GM10248 (cell line): ENCODE measurements at regions not wholly inside any gene's neighbourhood (a gene's known extent, or its start where the extent isn't known, plus 50 kb on each side); places are given as distances from the start of the nearest gene placed in this dataset.

ENCODE experiments used
- CTCF ChIA-PET: fragments of 300-600 bp; sonication (Branson Sonifier 250); formaldehyde crosslinking; extraction: SDS; loops from one replicate; lab custom pipeline; 2021; ENCODE audit warnings: antibody characterized with exemption; lab: Yijun Ruan, JAX
- POLR2A ChIA-PET: fragments of 350-650 bp; sonication (Branson Sonifier 250); formaldehyde crosslinking; extraction: SDS; loops from one replicate; lab custom pipeline; 2020; ENCODE audit warnings: antibody characterized with exemption; lab: Yijun Ruan, JAX
- DNase-seq: peaks from one replicate; pipeline ENCODE4 v3.0.0; 2012; ENCODE audit errors: extremely low spot score
- TF ChIP-seq, protein P1 (sequence below): IDR thresholded peaks from 2 replicates; pipeline ENCODE4 v1.5.1; 2012; ENCODE audit warnings: mild to moderate bottlenecking, low read depth; ENCODE audit errors: extremely low read depth, missing control alignments, control extremely low read depth

DNA sequence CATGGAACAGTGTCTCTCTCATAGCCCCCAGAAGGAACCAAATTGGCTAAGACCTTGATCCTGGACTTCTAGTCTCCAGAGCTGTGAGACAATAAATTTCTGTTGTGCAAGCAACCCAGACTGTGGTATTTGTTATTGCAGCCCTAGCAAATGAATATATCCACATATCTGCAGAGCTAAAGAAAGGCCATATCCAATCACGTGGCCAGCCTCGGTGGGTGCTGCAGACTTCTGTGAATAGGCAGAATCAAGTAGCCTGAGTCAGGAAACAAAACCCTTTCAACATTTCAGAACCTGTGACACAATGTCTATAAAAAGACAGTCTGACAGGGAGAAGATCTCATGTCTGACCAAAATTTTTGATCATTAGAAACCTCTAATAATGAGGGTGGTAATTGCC lies 71.0 kb upstream of the CPM start:
- no peak for DNase-seq
- ChIA-PET POLR2A (no interaction called here), CTCF (interaction anchor here (0.9 kb wide), 1 partner anchor 12 kb away, joined by 3 read pairs; no protein-coding TSS in a partner anchor)

DNA sequence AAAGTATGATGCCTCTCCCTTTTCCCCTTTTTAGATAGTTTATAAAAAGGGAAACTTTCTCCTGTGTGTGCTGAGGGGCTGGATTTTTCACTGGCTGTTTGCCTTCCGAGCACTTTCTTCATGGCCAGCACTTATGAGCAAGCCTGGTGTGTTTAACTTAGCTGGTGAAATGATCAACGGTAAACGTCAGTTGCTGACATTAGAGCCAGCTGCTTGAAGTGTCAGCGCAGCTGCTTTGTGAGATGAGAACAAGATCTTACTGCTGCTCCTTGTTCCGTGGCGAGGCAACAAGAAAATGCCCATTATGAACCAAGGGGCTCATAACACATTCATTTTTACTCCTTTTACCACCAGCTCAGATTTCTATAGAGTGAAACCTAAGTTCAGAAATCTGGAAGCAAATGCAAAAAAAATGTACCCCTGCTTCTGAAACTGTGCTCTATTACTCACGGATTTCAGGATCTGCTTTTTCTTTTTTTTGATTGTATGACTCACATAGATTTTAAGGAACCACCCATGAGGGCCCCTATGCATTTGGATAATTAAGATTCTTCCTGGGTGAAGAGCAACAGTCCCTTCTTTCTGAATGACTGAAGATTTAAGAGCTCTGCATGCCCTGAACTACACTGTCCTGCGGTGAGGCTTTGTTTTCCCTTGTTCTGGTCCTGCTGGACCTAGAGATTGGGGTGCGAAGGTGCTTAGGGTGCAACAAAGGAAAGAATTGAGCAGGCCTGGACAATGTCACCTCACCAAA lies 74.3 kb upstream of the CPM start:
- ChIA-PET CTCF (interaction anchor here (0.7 to 1.2 kb wide), 2 partner anchors 18 to 24 kb away, joined by 3 to 4 read pairs; no protein-coding TSS in a partner anchor), POLR2A (no interaction called here)
- no peak for DNase-seq
- TF ChIP-seq, protein P1, sequence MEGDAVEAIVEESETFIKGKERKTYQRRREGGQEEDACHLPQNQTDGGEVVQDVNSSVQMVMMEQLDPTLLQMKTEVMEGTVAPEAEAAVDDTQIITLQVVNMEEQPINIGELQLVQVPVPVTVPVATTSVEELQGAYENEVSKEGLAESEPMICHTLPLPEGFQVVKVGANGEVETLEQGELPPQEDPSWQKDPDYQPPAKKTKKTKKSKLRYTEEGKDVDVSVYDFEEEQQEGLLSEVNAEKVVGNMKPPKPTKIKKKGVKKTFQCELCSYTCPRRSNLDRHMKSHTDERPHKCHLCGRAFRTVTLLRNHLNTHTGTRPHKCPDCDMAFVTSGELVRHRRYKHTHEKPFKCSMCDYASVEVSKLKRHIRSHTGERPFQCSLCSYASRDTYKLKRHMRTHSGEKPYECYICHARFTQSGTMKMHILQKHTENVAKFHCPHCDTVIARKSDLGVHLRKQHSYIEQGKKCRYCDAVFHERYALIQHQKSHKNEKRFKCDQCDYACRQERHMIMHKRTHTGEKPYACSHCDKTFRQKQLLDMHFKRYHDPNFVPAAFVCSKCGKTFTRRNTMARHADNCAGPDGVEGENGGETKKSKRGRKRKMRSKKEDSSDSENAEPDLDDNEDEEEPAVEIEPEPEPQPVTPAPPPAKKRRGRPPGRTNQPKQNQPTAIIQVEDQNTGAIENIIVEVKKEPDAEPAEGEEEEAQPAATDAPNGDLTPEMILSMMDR, result no peak

More for the DNA sequence above, 71.0 kb upstream of the CPM start:
- TF ChIP-seq, protein P1, result no peak

DNA sequence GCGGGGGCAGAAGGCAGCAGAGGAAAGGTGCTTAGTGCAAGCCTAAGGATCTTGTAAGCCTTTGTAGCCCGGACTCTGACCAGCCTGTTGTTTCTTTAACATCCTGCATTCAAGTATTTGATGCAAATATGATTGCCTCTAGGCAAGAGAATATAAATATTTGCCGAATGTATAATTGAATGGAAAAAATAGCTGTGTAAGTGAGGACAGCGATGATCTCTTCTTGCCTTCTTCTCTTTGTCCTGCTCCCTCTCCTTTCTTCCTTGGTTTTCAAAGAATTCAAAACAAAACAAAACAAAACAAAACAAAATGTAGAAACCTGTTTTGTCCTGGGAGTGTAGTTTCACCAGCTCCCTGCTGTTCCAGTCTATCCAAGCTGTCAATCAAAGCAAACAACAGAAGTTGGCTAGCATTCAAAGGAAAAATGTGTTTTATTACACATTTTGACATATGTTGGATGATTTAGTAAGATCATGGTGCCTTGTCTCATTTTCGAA lies 74.9 kb upstream of the CPM start:
- ChIA-PET CTCF (no interaction called here), POLR2A (no interaction called here)
- DNase-seq, result no peak
- TF ChIP-seq, protein P1, result no peak

DNA sequence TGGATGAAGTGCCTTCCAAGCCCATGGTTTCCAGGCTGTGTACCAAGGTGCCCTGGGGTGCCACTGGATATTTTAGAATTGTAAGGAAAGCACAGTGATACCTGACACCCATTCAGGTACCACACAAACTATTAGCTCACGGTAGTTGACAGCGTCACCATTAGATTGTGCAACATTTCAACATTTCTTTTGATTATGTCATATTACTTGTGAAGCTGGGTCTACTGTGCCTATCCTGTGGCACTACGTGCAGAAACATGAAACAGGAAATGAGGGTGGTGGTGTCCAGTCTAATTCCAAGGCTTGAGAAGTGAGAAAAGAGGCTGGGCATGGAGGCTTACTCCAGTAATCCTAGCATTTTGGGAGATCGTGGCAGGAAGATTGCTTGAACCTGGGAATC lies 75.5 kb upstream of the CPM start:
- ChIA-PET POLR2A (no interaction called here), CTCF (interaction anchor here (1.2 kb wide), 1 partner anchor 29 kb away, joined by 3 read pairs; no protein-coding TSS in a partner anchor)
- DNase-seq, result no peak
- TF ChIP-seq, protein P1, result no peak

DNA sequence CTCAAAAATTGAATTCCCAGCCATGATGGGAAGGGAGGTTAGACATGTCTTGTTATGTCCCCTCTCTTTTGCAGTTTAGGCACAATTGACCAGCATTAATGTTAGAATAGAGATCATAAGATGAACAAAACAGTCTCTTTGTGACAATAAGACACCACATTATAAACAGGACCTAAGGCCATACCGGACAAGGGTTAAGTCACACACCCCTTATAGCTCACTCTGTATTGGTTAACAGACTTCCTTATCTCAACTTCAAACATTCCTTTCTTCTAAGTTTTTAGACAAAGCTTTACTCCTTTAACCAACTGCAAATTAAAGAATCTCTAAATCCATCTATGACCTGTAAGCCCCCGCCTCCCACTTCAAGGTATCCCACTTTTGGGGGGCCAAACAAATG lies 81.1 kb upstream of the CPM start:
- TF ChIP-seq, protein P1, result no peak
- ChIA-PET CTCF (interaction anchor here (1.1 kb wide), 1 partner anchor 56 kb away, joined by 3 read pairs; no protein-coding TSS in a partner anchor), POLR2A (no interaction called here)
- DNase-seq, result no peak

DNA sequence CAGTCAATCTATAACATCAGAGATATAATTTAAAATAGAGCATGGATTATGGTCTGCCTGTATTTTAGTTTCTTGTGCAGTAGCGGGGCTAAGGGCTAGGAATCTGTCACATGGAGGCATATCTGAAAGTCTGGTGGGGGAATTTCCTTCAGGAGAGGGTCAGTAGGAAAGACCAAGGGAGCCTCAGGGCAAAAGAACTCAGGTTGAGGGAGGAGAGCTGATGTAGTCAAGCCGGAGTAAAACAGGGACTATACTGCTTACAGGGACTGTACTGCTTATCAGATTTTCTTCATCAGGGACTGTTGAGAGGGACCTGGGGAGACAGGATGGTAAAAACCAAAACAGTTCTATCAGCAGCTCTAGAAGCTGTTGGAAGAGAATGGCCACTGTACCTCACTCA lies 82.0 kb upstream of the CPM start:
- CTCF ChIA-PET, result no interaction called here
- TF ChIP-seq, protein P1, result no peak
- no peak for DNase-seq
- POLR2A ChIA-PET, result no interaction called here
